ENCODE measurements at regions not wholly inside any gene's neighbourhood (a gene's known extent, or its start where the extent isn't known, plus 50 kb on each side); places are given as distances from the start of the nearest gene placed in this dataset.
"Not testable (repeated sequence)": the region's sequence is repeated elsewhere in the genome, so short reads cannot be mapped to it uniquely, and the experiment has no call there.

DNA sequence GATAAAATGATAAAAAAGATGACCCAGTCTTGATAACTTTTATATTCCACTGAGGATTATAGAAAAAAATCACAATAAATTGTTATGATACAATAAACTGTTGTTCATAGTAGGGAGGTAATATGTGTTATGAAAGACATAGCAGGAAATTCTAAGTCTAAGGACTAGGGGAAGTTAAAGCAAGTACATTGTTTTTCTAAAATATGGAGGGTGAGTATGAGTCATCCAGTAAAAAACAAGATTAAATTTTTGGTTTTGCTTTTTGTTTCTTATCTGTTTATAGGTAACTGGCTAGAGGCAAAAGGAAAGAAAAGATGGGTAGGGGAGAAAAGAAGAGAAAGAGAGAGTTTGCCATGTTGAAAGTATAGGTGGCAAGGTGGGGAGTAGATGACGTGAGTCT lies 188.4 kb downstream of the POLR1F start:
- Histone ChIP-seq H3K9me3 (no peaks in the 10 kb centered on the region), H3K36me3 (replicated peaks) (no peaks in the 10 kb centered on the region), H3K4me1 (no peaks in the 10 kb centered on the region), H3K4me3 (no peak overlapping the region), H3K27me3 (ENCODE audit: low read depth) (no peaks in the 10 kb centered on the region; the same call in 1 of the 2 replicates)
- DNase-seq (ENCODE audit: low spot score in 2 of 2): no peak
- in situ Hi-C loops (cut with MboI; ENCODE audit: low sequenced_read_pairs): no loop called here

GRCh38 chr7:19519443-19520021 lies 189.3 kb downstream of the POLR1F start:
- in situ Hi-C loops (cut with MboI; ENCODE audit: low sequenced_read_pairs): no loop called here
- H3K36me3 ChIP-seq (replicated peaks): no peaks in the 10 kb centered on the region
- DNase-seq (ENCODE audit: low spot score in 2 of 2): no peak
- H3K9me3 ChIP-seq: no peaks in the 10 kb centered on the region
- no peaks in the 10 kb centered on the region for H3K4me1 ChIP-seq
- no peaks in the 10 kb centered on the region; the same call in 1 of the 2 replicates for H3K27me3 ChIP-seq (ENCODE audit: low read depth)
- H3K4me3 ChIP-seq: no peak overlapping the region

- H3K9me3 ChIP-seq; H3K36me3 ChIP-seq (replicated peaks); H3K27me3 ChIP-seq (ENCODE audit: low read depth); H3K4me3 ChIP-seq; DNase-seq (ENCODE audit: low spot score in 2 of 2); in situ Hi-C loops (cut with MboI; ENCODE audit: low sequenced_read_pairs); H3K4me1 ChIP-seq: not testable (repeated sequence)
These were observed 191.3 kb downstream of the POLR1F start for GRCh38 chr7:19517546-19517945.

GRCh38 chr7:19508821-19509220 lies 200.0 kb downstream of the POLR1F start:
- Histone ChIP-seq H3K4me3 (no peak overlapping the region), H3K4me1 (no peaks in the 10 kb centered on the region), H3K9me3 (no peaks in the 10 kb centered on the region), H3K27me3 (ENCODE audit: low read depth) (no peaks in the 10 kb centered on the region; the same call in 1 of the 2 replicates), H3K36me3 (replicated peaks) (no peaks in the 10 kb centered on the region)
- in situ Hi-C loops (cut with MboI; ENCODE audit: low sequenced_read_pairs): no loop called here
- DNase-seq (ENCODE audit: low spot score in 2 of 2): no peak

DNA sequence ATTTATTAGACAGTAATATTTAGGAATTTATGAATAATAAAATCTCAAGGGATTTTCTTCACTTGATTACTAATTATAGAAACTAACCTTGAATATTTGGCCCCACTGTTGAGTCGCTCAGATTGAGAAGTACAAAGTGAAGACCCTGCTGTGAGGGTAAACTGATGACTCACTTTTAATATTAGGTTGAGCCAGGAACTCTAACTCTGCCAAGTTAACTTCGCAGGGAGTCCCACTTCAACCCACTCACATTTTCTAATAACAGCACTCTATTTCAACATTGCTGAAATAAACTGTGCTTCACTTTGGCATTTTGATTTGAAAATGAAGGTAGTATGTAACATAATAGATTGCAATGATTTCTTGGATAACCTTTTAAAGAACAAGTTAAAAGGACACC lies 200.7 kb downstream of the POLR1F start:
- no peaks in the 10 kb centered on the region for H3K36me3 ChIP-seq (replicated peaks)
- no peaks in the 10 kb centered on the region for H3K4me1 ChIP-seq
- no peaks in the 10 kb centered on the region; the same call in 1 of the 2 replicates for H3K27me3 ChIP-seq (ENCODE audit: low read depth)
- H3K9me3 ChIP-seq: no peaks in the 10 kb centered on the region
- in situ Hi-C loops (cut with MboI; ENCODE audit: low sequenced_read_pairs): no loop called here
- no peak overlapping the region for H3K4me3 ChIP-seq
- DNase-seq (ENCODE audit: low spot score in 2 of 2): no peak

GRCh38 chr7:19491821-19492452 lies 216.9 kb downstream of the POLR1F start:
- Histone ChIP-seq H3K27me3 (ENCODE audit: low read depth) (no peaks in the 10 kb centered on the region), H3K36me3 (replicated peaks) (no peaks in the 10 kb centered on the region), H3K9me3 (no peaks in the 10 kb centered on the region), H3K4me1 (no peaks in the 10 kb centered on the region), H3K4me3 (no peak overlapping the region)
- peak; percentile 14 to 35 for DNase-seq (ENCODE audit: low spot score in 2 of 2)
- in situ Hi-C loops (cut with MboI; ENCODE audit: low sequenced_read_pairs): no loop called here

DNA sequence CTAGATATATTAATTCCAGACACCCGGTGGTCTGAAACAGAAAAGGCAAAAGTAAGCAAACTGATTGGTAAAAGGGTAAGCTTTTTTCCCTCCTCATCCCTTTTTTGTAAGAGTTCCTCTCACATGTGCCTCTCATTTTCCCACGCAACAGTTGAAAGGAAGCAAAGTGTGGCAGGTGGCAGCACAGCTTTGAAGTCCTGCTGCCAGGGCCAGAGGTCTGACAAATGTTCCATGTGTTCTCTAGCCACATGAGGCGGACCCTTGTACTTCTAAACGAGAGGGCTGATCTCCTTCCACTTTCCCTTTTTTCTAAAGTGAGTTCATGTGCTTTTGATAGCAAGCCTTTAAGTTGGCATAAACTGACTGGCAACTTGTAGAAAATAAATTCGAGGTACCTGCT lies 217.5 kb downstream of the POLR1F start:
- Histone ChIP-seq H3K4me3 (no peak overlapping the region), H3K4me1 (no peaks in the 10 kb centered on the region), H3K9me3 (no peaks in the 10 kb centered on the region), H3K36me3 (replicated peaks) (no peaks in the 10 kb centered on the region), H3K27me3 (ENCODE audit: low read depth) (no peaks in the 10 kb centered on the region)
- in situ Hi-C loops (cut with MboI; ENCODE audit: low sequenced_read_pairs): no loop called here
- no peak for DNase-seq (ENCODE audit: low spot score in 2 of 2)

GRCh38 chr7:19489162-19489820 lies 219.5 kb downstream of the POLR1F start:
- no peaks in the 10 kb centered on the region for H3K27me3 ChIP-seq (ENCODE audit: low read depth)
- no peaks in the 10 kb centered on the region for H3K9me3 ChIP-seq
- H3K4me3 ChIP-seq: no peak overlapping the region
- no peak for DNase-seq (ENCODE audit: low spot score in 2 of 2)
- H3K36me3 ChIP-seq (replicated peaks): no peaks in the 10 kb centered on the region
- in situ Hi-C loops (cut with MboI; ENCODE audit: low sequenced_read_pairs): no loop called here
- H3K4me1 ChIP-seq: no peaks in the 10 kb centered on the region

DNA sequence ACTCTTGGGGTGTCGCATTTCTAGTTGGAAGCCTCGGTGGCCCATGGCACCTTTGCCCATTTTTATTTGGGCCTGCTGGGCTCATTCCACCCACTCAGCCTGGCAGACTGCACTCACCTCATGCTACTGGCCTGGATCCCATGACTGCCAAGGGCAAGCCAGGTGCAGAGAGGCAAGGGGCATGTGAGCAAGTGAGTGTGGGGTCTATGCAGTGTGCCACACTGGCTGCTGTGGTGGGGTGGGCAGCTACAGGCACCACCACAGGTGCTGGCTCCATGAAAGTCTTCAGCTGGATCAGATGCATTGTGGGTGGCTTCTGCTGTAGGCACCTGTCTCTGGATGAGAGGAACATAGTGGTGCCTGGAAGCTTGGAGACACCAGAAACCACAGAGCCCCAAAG lies 220.8 kb downstream of the POLR1F start:
- Histone ChIP-seq H3K27me3 (ENCODE audit: low read depth) (no peaks in the 10 kb centered on the region), H3K4me1 (no peaks in the 10 kb centered on the region), H3K36me3 (replicated peaks) (no peaks in the 10 kb centered on the region), H3K9me3 (no peaks in the 10 kb centered on the region), H3K4me3 (no peak overlapping the region)
- in situ Hi-C loops (cut with MboI; ENCODE audit: low sequenced_read_pairs): no loop called here
- no peak for DNase-seq (ENCODE audit: low spot score in 2 of 2)

- Histone ChIP-seq H3K9me3 (no peaks in the 10 kb centered on the region), H3K36me3 (replicated peaks) (no peaks in the 10 kb centered on the region), H3K4me3 (no peak overlapping the region), H3K27me3 (ENCODE audit: low read depth) (no peaks in the 10 kb centered on the region), H3K4me1 (no peaks in the 10 kb centered on the region)
- no peak for DNase-seq (ENCODE audit: low spot score in 2 of 2)
- in situ Hi-C loops (cut with MboI; ENCODE audit: low sequenced_read_pairs): no loop called here
These were observed 226.2 kb downstream of the POLR1F start for GRCh38 chr7:19482628-19483027.

GRCh38 chr7:19480383-19480782 lies 228.5 kb downstream of the POLR1F start:
- Histone ChIP-seq H3K36me3 (replicated peaks) (no peaks in the 10 kb centered on the region), H3K9me3 (no peaks in the 10 kb centered on the region), H3K4me3 (no peak overlapping the region), H3K27me3 (ENCODE audit: low read depth) (no peaks in the 10 kb centered on the region), H3K4me1 (no peaks in the 10 kb centered on the region)
- in situ Hi-C loops (cut with MboI; ENCODE audit: low sequenced_read_pairs): no loop called here
- DNase-seq (ENCODE audit: low spot score in 2 of 2): no peak

- Histone ChIP-seq H3K27me3 (ENCODE audit: low read depth) (no peaks in the 10 kb centered on the region), H3K4me3 (no peak overlapping the region), H3K9me3 (no peaks in the 10 kb centered on the region), H3K4me1 (no peaks in the 10 kb centered on the region), H3K36me3 (replicated peaks) (no peaks in the 10 kb centered on the region)
- DNase-seq (ENCODE audit: low spot score in 2 of 2): no peak
- in situ Hi-C loops (cut with MboI; ENCODE audit: low sequenced_read_pairs): no loop called here
These were observed 238.8 kb downstream of the POLR1F start for GRCh38 chr7:19470031-19470430.

GRCh38 chr7:19465861-19466260 lies 243.0 kb downstream of the POLR1F start:
- DNase-seq (ENCODE audit: low spot score in 2 of 2): no peak
- Histone ChIP-seq H3K9me3 (no peaks in the 10 kb centered on the region), H3K4me1 (no peaks in the 10 kb centered on the region), H3K27me3 (ENCODE audit: low read depth) (no peaks in the 10 kb centered on the region), H3K4me3 (no peak overlapping the region), H3K36me3 (replicated peaks) (no peaks in the 10 kb centered on the region)
- in situ Hi-C loops (cut with MboI; ENCODE audit: low sequenced_read_pairs): no loop called here

DNA sequence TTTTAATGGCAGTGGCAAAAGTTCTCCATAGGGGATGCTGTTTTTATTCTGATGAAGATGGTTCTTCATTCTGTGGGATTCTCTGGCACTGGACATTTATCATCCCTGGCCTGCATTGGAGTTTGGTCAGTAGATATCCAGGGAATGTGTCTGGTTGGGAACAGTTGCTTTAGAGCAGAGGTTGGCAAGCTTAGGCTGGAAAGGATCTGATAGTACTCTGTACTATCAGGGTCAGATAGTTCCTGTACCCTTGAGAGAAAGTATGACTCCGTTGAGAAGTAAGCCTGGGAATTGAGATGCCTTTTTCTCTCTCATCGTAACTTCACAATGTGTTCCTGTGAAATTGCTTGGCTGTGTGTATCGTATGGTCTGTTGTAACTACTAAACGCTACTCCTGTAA lies 244.1 kb downstream of the POLR1F start:
- Histone ChIP-seq H3K27me3 (ENCODE audit: low read depth) (no peaks in the 10 kb centered on the region), H3K36me3 (replicated peaks) (no peaks in the 10 kb centered on the region), H3K4me1 (no peaks in the 10 kb centered on the region), H3K4me3 (no peak overlapping the region), H3K9me3 (no peaks in the 10 kb centered on the region)
- DNase-seq (ENCODE audit: low spot score in 2 of 2): no peak
- in situ Hi-C loops (cut with MboI; ENCODE audit: low sequenced_read_pairs): no loop called here

Data from HAP-1 (cell line).